Astrocyte (in vitro differentiated cells and primary cell): ENCODE measurements at regions not wholly inside any gene's neighbourhood (a gene's known extent, or its start where the extent isn't known, plus 50 kb on each side); places are given as distances from the start of the nearest gene placed in this dataset.

ENCODE experiments used
- DNase-seq: peaks from one replicate; pipeline ENCODE4 v3.0.0-alpha.2; 2010; ENCODE audit warnings: low read depth
- FAIRE-seq: peaks from 2 replicates; lab custom pipeline; 2011; peaks lifted over from hg19 to GRCh38; lab: Jason Lieb, UNC
- H2AFZ ChIP-seq: 2 replicates; pipeline ENCODE4 v1.6.0; 2012; ENCODE audit warnings: low read depth, low read length, inconsistent platforms
- H3K27ac ChIP-seq: 2 replicates; pipeline ENCODE4 v1.5.1; 2011; ENCODE audit warnings: low read depth, low read length, inconsistent platforms
- H3K27me3 ChIP-seq: 2 replicates; pipeline ENCODE4 v1.6.0; 2011; ENCODE audit warnings: low read length, inconsistent platforms; ENCODE audit not compliant: insufficient read depth
- H3K36me3 ChIP-seq: 2 replicates; pipeline ENCODE4 v1.5.1; 2011; ENCODE audit warnings: low read length, inconsistent platforms; ENCODE audit not compliant: insufficient read depth
- H3K4me1 ChIP-seq: 2 replicates; pipeline ENCODE4 v1.5.1; 2011; ENCODE audit warnings: low read length, inconsistent platforms; ENCODE audit not compliant: insufficient read depth
- H3K4me2 ChIP-seq: 2 replicates; pipeline ENCODE4 v1.6.0; 2012; ENCODE audit warnings: low read length, inconsistent platforms
- H3K4me3 ChIP-seq: 2 replicates; pipeline ENCODE4 v1.5.1; 2011; ENCODE audit warnings: low read depth, mild to moderate bottlenecking, low read length, inconsistent platforms; ENCODE audit not compliant: insufficient read depth
- H3K79me2 ChIP-seq: 2 replicates; pipeline ENCODE4 v1.6.0; 2012; ENCODE audit warnings: mild to moderate bottlenecking, low read length, inconsistent platforms; ENCODE audit not compliant: insufficient read depth
- H3K9ac ChIP-seq: 2 replicates; pipeline ENCODE4 v1.6.0; 2012; ENCODE audit warnings: mild to moderate bottlenecking, low read length, inconsistent platforms
- H3K9me3 ChIP-seq: 2 replicates; pipeline ENCODE4 v1.5.1; 2012; ENCODE audit warnings: low read depth, mild to moderate bottlenecking, low read length, inconsistent platforms; ENCODE audit not compliant: insufficient read depth
- H4K20me1 ChIP-seq: 2 replicates; pipeline ENCODE4 v1.6.0; 2012; ENCODE audit warnings: low read length, inconsistent platforms; ENCODE audit not compliant: insufficient read depth
- H3K27ac Mint-ChIP-seq: one replicate; pipeline ENCODE4 v1.8.0; 2021; ENCODE audit warnings: mild to moderate bottlenecking, mixed read lengths; ENCODE audit not compliant: unreplicated experiment
- H3K27me3 Mint-ChIP-seq: one replicate; pipeline ENCODE4 v1.8.0; 2021; ENCODE audit warnings: low read depth, mixed read lengths; ENCODE audit not compliant: unreplicated experiment
- H3K36me3 Mint-ChIP-seq: one replicate; pipeline ENCODE4 v1.8.0; 2021; ENCODE audit warnings: low read depth, mixed read lengths; ENCODE audit not compliant: unreplicated experiment
- H3K4me1 Mint-ChIP-seq: one replicate; pipeline ENCODE4 v1.8.0; 2021; ENCODE audit warnings: low read depth, mixed read lengths; ENCODE audit not compliant: unreplicated experiment
- H3K4me3 Mint-ChIP-seq: one replicate; pipeline ENCODE4 v1.8.0; 2021; ENCODE audit warnings: mild to moderate bottlenecking, moderate library complexity, mixed read lengths; ENCODE audit not compliant: unreplicated experiment
- H3K9me3 Mint-ChIP-seq: one replicate; pipeline ENCODE4 v1.8.0; 2021; ENCODE audit warnings: mild to moderate bottlenecking, mixed read lengths; ENCODE audit not compliant: unreplicated experiment
- EZH2 ChIP-seq: IDR thresholded peaks from 2 replicates; pipeline ENCODE4 v1.6.1; 2012; ENCODE audit warnings: mild to moderate bottlenecking, low read length, inconsistent platforms; ENCODE audit not compliant: insufficient read depth
- TF ChIP-seq, protein P1 (sequence below): IDR thresholded peaks from 2 replicates; pipeline ENCODE4 v1.5.1; 2011; ENCODE audit warnings: low read depth, mild to moderate bottlenecking, inconsistent platforms, low read length, moderate library complexity; ENCODE audit not compliant: insufficient read depth

DNA sequence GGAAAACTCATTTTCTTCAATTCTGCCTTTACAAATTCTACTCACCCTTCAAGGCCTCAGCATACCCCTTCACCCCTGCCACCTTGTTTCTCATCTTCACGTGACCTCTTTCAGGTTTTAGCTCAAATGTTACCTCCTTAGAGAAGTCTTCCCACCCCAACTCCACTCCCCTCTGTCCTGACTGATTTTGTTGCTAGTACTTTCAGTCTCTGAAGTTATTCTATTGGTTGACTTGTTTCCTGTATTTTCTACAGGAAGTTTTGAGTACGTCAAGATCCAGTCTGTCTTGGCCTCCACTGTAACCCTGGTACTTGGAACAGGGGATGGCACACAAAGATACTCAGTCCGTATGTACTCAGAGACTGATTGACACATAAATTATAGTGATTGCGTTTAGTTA is 296.1 kb downstream of the DHX35 start:
- H3K9me3 Mint-ChIP-seq: no peaks in the 10 kb centered on the region
- Histone ChIP-seq H3K4me1 (no peaks in the 10 kb centered on the region), H2AFZ (no peak overlapping the region), H3K36me3 (no peaks in the 10 kb centered on the region), H4K20me1 (no peaks in the 10 kb centered on the region), H3K27ac (no peak overlapping the region), H3K9me3 (no peaks in the 10 kb centered on the region), H3K79me2 (no peaks in the 10 kb centered on the region), H3K4me2 (no peak overlapping the region), H3K27me3 (no peaks in the 10 kb centered on the region), H3K4me3 (no peak overlapping the region), H3K9ac (no peak overlapping the region)
- no peaks in the 10 kb centered on the region for H3K4me1 Mint-ChIP-seq
- H3K4me3 Mint-ChIP-seq: no peak overlapping the region
- DNase-seq: no peak
- H3K27ac Mint-ChIP-seq: no peak overlapping the region
- H3K27me3 Mint-ChIP-seq: peaks cover 13% of the 10 kb centered on the region
- no peak for FAIRE-seq
- H3K36me3 Mint-ChIP-seq: no peaks in the 10 kb centered on the region
- no peak for TF ChIP-seq EZH2
- TF ChIP-seq, protein P1, sequence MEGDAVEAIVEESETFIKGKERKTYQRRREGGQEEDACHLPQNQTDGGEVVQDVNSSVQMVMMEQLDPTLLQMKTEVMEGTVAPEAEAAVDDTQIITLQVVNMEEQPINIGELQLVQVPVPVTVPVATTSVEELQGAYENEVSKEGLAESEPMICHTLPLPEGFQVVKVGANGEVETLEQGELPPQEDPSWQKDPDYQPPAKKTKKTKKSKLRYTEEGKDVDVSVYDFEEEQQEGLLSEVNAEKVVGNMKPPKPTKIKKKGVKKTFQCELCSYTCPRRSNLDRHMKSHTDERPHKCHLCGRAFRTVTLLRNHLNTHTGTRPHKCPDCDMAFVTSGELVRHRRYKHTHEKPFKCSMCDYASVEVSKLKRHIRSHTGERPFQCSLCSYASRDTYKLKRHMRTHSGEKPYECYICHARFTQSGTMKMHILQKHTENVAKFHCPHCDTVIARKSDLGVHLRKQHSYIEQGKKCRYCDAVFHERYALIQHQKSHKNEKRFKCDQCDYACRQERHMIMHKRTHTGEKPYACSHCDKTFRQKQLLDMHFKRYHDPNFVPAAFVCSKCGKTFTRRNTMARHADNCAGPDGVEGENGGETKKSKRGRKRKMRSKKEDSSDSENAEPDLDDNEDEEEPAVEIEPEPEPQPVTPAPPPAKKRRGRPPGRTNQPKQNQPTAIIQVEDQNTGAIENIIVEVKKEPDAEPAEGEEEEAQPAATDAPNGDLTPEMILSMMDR: no peak

DNA sequence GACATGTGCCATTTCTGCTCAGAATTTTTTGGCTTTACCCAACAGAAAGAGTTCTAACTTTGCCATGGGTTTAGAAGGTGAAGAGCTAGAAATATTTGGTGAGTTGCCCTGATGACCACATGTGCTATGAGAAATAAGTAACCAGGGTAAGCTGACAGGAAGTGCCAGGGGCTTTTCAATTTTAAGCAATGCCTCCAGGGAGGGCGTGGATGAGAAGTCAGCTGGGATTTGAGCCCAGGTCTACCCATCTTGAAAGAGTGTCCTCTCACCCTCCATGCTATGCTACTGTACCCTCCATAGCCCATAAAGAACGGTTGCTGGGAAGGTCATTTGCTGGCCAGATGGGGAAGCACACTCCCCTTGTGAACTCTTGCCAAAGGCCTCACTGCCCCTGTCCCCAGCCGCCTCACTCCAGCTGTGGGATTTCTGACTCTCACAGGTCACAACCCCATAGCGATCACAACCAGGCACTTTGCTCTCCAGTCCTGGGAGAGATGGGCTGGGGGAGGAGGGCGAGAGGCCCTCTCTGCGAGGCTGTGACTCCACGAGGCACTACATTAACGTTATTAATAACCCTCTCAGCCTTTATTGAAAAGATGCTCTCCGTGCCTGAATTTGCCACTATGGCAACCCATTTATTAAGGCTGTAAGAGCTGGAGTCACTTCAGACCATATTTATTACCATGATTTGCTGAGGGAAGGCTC is 291.1 kb downstream of the DHX35 start:
- no peaks in the 10 kb centered on the region for H3K4me1 ChIP-seq

More for the DNA sequence above, 291.1 kb downstream of the DHX35 start:
- H3K36me3 Mint-ChIP-seq: no peaks in the 10 kb centered on the region
- Histone ChIP-seq H2AFZ (no peak overlapping the region), H3K4me2 (no peak overlapping the region), H3K79me2 (no peaks in the 10 kb centered on the region), H3K9me3 (no peaks in the 10 kb centered on the region), H3K4me3 (no peak overlapping the region), H3K36me3 (no peaks in the 10 kb centered on the region), H4K20me1 (no peaks in the 10 kb centered on the region), H3K9ac (no peak overlapping the region), H3K27me3 (no peaks in the 10 kb centered on the region), H3K27ac (no peak overlapping the region)
- H3K4me3 Mint-ChIP-seq: no peak overlapping the region
- H3K4me1 Mint-ChIP-seq: no peaks in the 10 kb centered on the region
- peaks cover 19% of the 10 kb centered on the region for H3K27me3 Mint-ChIP-seq
- no peak for TF ChIP-seq EZH2
- TF ChIP-seq, protein P1: no peak
- H3K9me3 Mint-ChIP-seq: no peaks in the 10 kb centered on the region
- no peak for FAIRE-seq
- H3K27ac Mint-ChIP-seq: no peak overlapping the region
- no peak for DNase-seq
